ENCODE measurements at regions not wholly inside any gene's neighbourhood (a gene's known extent, or its start where the extent isn't known, plus 50 kb on each side); places are given as distances from the start of the nearest gene placed in this dataset.

- intact Hi-C loops (cut with micrococcal nuclease; ENCODE audit: unreplicated experiment) = no loop called here
- no TSS peak for BruUV-seq (replicated peaks)
Observed at GRCh38 chr1:76005765-76006164, 68.8 kb upstream of the ST6GALNAC3 start.

GRCh38 chr1:76006234-76006633 is 68.3 kb upstream of the ST6GALNAC3 start:
- no peaks in the 10 kb centered on the region for H3K9me2 ChIP-seq (ENCODE audit: insufficient read depth, low read length)

More at GRCh38 chr1:76005765-76006164, 68.8 kb upstream of the ST6GALNAC3 start:
- Histone ChIP-seq H3K4me2 (ENCODE audit: low read length) (no peak overlapping the region), H2AFZ (ENCODE audit: low read length) (no peak overlapping the region), H4K20me1 (ENCODE audit: insufficient read depth, low read length) (no peaks in the 10 kb centered on the region), H3K9me2 (ENCODE audit: insufficient read depth, low read length) (no peaks in the 10 kb centered on the region), H3K4me3 (ENCODE audit: low read depth, low read length, poor library complexity, severe bottlenecking) (no peak overlapping the region), H3K27ac (ENCODE audit: low read depth, low read length, poor library complexity, severe bottlenecking) (no peak overlapping the region), H3K9me3 (ENCODE audit: low read length) (no peaks in the 10 kb centered on the region), H3K4me1 (ENCODE audit: insufficient read depth, low read length, poor library complexity, severe bottlenecking) (no peaks in the 10 kb centered on the region), H3K79me2 (ENCODE audit: insufficient read depth, low read depth, low read length) (no peaks in the 10 kb centered on the region), H3K36me3 (ENCODE audit: insufficient read depth, low read length) (no peaks in the 10 kb centered on the region)
- CTCF ChIA-PET (ENCODE audit: unreplicated experiment) = no interaction called here
- no peak for DNase-seq (ENCODE audit: low spot score)
- TF ChIP-seq, protein P1, sequence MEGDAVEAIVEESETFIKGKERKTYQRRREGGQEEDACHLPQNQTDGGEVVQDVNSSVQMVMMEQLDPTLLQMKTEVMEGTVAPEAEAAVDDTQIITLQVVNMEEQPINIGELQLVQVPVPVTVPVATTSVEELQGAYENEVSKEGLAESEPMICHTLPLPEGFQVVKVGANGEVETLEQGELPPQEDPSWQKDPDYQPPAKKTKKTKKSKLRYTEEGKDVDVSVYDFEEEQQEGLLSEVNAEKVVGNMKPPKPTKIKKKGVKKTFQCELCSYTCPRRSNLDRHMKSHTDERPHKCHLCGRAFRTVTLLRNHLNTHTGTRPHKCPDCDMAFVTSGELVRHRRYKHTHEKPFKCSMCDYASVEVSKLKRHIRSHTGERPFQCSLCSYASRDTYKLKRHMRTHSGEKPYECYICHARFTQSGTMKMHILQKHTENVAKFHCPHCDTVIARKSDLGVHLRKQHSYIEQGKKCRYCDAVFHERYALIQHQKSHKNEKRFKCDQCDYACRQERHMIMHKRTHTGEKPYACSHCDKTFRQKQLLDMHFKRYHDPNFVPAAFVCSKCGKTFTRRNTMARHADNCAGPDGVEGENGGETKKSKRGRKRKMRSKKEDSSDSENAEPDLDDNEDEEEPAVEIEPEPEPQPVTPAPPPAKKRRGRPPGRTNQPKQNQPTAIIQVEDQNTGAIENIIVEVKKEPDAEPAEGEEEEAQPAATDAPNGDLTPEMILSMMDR (conservative IDR thresholded peaks at IDR 0.05; ENCODE audit: low read length) = no peak
- TF ChIP-seq EZH2phosphoT487 (IDR thresholded peaks at IDR 0.05; ENCODE audit: borderline replicate concordance, low read depth, low read length) = no peak
- POLR2A ChIA-PET = interaction anchor here (0.7 kb wide), 1 partner anchor 1031 kb away, joined by 3 read pairs; no protein-coding TSS in a partner anchor

DNA sequence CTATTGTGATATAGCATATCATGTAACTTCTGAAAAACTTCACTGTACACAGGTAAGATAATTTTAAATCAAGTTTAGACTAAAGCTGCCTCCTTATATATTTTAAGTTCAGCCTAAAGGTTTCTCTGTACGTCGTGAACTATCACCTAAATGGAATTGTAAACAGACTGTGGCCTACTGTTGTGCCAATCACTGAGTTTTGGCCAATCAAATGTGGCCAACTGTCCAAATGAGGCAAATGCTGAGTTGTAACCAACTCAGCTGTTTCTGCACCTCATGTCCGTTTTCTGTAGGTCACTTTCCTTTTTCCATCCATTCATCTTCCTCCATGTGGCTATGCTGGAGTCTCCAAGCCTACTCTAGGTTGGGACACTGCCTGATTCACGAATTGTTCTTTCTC is 63.7 kb upstream of the ST6GALNAC3 start:
- no peaks in the 10 kb centered on the region for H3K36me3 ChIP-seq (ENCODE audit: insufficient read depth, low read length)
- ChIA-PET CTCF (ENCODE audit: unreplicated experiment) (no interaction called here), POLR2A (no interaction called here)
- no peaks in the 10 kb centered on the region for H3K4me1 ChIP-seq (ENCODE audit: insufficient read depth, low read length, poor library complexity, severe bottlenecking)
- TF ChIP-seq EZH2phosphoT487 (IDR thresholded peaks at IDR 0.05; ENCODE audit: borderline replicate concordance, low read depth, low read length) = no peak
- TF ChIP-seq, protein P1 (conservative IDR thresholded peaks at IDR 0.05; ENCODE audit: low read length) = no peak
- H3K4me2 ChIP-seq (ENCODE audit: low read length) = no peak overlapping the region
- BruUV-seq (replicated peaks) = no TSS peak
- no peaks in the 10 kb centered on the region for H3K79me2 ChIP-seq (ENCODE audit: insufficient read depth, low read depth, low read length)
- intact Hi-C loops (cut with micrococcal nuclease; ENCODE audit: unreplicated experiment) = no loop called here
- no peak overlapping the region for H2AFZ ChIP-seq (ENCODE audit: low read length)
- no peak for DNase-seq (ENCODE audit: low spot score)
- H3K9me3 ChIP-seq (ENCODE audit: low read length) = no peaks in the 10 kb centered on the region
- H4K20me1 ChIP-seq (ENCODE audit: insufficient read depth, low read length) = no peaks in the 10 kb centered on the region
- H3K4me3 ChIP-seq (ENCODE audit: low read depth, low read length, poor library complexity, severe bottlenecking) = no peak overlapping the region
- H3K9me2 ChIP-seq (ENCODE audit: insufficient read depth, low read length) = no peaks in the 10 kb centered on the region
- H3K27ac ChIP-seq (ENCODE audit: low read depth, low read length, poor library complexity, severe bottlenecking) = no peak overlapping the region

More at GRCh38 chr1:76006234-76006633, 68.3 kb upstream of the ST6GALNAC3 start:
- Histone ChIP-seq H3K79me2 (ENCODE audit: insufficient read depth, low read depth, low read length) (no peaks in the 10 kb centered on the region), H3K27ac (ENCODE audit: low read depth, low read length, poor library complexity, severe bottlenecking) (no peak overlapping the region), H3K36me3 (ENCODE audit: insufficient read depth, low read length) (no peaks in the 10 kb centered on the region), H3K4me3 (ENCODE audit: low read depth, low read length, poor library complexity, severe bottlenecking) (no peak overlapping the region), H3K4me1 (ENCODE audit: insufficient read depth, low read length, poor library complexity, severe bottlenecking) (no peaks in the 10 kb centered on the region), H4K20me1 (ENCODE audit: insufficient read depth, low read length) (no peaks in the 10 kb centered on the region), H2AFZ (ENCODE audit: low read length) (no peak overlapping the region), H3K4me2 (ENCODE audit: low read length) (no peak overlapping the region), H3K9me3 (ENCODE audit: low read length) (no peaks in the 10 kb centered on the region)
- no TSS peak for BruUV-seq (replicated peaks)
- no peak for DNase-seq (ENCODE audit: low spot score)
- POLR2A ChIA-PET = interaction anchor here (0.6 to 0.7 kb wide), 2 partner anchors 11 to 1030 kb away, joined by 3 to 6 read pairs; no protein-coding TSS in a partner anchor
- CTCF ChIA-PET (ENCODE audit: unreplicated experiment) = no interaction called here
- TF ChIP-seq, protein P1 (conservative IDR thresholded peaks at IDR 0.05; ENCODE audit: low read length) = no peak
- no peak for TF ChIP-seq EZH2phosphoT487 (IDR thresholded peaks at IDR 0.05; ENCODE audit: borderline replicate concordance, low read depth, low read length)
- intact Hi-C loops (cut with micrococcal nuclease; ENCODE audit: unreplicated experiment) = no loop called here

Data from OCI-LY7 (cell line).